RWPE1 (cell line): ENCODE measurements at regions not wholly inside any gene's neighbourhood (a gene's known extent, or its start where the extent isn't known, plus 50 kb on each side); places are given as distances from the start of the nearest gene placed in this dataset.

Experiments used
- CTCF ChIA-PET: fragments of 350-600 bp; sonication (Branson Sonifier 250); formaldehyde crosslinking; extraction: SDS; loops from one replicate; lab custom pipeline; 2021; lab: Yijun Ruan, JAX
- POLR2A ChIA-PET: fragments of 400-600 bp; formaldehyde crosslinking; extraction: SDS; loops from one replicate; lab custom pipeline; 2020; ENCODE audit warnings: antibody characterized with exemption; ENCODE audit not compliant: low non-redundant PET; lab: Yijun Ruan, JAX
- DNase-seq: peaks from one replicate; pipeline ENCODE4 v3.0.0; 2012; ENCODE audit warnings: low spot score
- H3K27ac ChIP-seq: fragments of 450-650 bp; 2 replicates; pipeline ENCODE4 v1.5.1; 2017
- TF ChIP-seq, protein P1 (sequence below): fragments of 450-650 bp; conservative IDR thresholded peaks from 2 replicates; pipeline ENCODE4 v1.5.1; 2017; ENCODE audit warnings: low read depth, mild to moderate bottlenecking

DNA sequence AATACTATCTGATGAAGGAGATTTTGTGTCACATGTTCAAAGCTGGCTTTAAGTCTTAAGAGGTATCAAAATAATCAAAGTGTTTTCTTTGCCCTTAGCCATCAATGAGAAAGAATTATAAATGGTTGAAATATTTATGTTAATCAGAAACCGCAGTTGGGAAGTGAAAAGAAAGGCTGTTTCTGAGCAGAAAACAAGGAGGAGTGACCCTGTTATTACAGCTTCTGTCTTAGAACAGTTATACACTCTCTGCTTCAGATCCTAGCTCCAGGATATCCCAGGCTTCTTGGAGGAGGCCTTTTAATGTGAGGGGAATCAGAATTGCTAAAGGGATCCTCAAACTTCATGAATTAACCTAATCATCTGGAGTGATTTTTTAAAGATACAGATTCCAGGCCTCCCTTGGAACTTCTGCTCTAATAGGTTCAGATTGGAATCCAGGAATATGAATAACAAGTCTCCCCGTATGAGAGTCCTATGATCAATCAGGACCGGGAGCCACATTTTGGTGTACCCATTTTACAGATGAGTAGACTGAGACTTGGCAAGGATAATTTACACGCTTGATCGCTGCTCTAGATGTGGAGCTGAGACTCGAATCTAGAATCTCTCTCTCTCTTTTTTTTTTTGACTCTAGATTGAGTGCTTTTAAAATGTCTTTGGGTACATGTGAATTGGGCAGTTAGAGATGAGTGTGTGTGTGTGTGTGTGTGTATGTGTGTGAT lies 50.8 kb upstream of the JAG1 start:
- POLR2A ChIA-PET: no interaction called here
- no peak for DNase-seq
- TF ChIP-seq, protein P1, sequence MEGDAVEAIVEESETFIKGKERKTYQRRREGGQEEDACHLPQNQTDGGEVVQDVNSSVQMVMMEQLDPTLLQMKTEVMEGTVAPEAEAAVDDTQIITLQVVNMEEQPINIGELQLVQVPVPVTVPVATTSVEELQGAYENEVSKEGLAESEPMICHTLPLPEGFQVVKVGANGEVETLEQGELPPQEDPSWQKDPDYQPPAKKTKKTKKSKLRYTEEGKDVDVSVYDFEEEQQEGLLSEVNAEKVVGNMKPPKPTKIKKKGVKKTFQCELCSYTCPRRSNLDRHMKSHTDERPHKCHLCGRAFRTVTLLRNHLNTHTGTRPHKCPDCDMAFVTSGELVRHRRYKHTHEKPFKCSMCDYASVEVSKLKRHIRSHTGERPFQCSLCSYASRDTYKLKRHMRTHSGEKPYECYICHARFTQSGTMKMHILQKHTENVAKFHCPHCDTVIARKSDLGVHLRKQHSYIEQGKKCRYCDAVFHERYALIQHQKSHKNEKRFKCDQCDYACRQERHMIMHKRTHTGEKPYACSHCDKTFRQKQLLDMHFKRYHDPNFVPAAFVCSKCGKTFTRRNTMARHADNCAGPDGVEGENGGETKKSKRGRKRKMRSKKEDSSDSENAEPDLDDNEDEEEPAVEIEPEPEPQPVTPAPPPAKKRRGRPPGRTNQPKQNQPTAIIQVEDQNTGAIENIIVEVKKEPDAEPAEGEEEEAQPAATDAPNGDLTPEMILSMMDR: no peak
- CTCF ChIA-PET: interaction anchor here (0.7 kb wide), 1 partner anchor 708 kb away, joined by 3 read pairs; no protein-coding TSS in a partner anchor
- H3K27ac ChIP-seq: no peak overlapping the region

DNA sequence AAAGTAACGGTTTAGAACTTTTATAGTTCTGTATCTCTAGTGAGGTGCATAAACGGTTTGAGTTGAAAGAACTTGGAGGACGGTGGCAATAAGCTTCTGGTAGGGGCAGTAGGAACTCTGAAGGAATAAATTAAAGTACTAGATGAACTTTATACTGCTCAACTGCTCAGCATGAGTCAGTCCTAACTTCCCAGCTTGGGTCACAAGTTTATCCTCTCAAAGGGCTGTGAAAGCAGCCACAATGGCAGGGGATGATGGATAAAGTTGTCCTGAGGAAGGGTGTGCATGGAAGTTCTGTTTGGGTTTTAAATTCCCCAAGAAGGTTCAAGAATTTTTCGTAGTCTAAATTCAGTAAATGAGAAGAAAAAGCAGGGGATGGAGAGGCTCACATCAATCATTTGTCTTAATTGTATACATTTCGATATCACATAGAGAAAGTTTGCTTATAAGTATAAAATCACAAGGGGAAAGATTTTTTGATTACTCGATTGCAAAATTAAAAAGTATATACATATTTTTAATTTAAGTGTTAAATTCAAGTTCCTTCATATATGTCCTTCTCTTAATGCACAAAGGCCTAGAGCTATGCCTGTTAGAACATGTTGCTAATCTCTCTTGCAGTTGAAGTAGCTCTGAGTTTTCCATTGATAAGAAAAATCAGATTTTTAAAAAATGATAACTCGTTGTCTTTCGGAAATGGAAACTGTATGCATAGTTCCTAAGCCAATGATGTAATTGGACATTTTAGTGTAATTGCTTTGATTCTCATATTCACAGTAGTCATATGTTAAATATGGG lies 55.3 kb upstream of the JAG1 start:
- ChIA-PET POLR2A (no interaction called here), CTCF (interaction anchor here (1.0 kb wide), 1 partner anchor 8 kb away, joined by 3 read pairs; no protein-coding TSS in a partner anchor)
- no peak overlapping the region for H3K27ac ChIP-seq
- DNase-seq: no peak
- TF ChIP-seq, protein P1: no peak

DNA sequence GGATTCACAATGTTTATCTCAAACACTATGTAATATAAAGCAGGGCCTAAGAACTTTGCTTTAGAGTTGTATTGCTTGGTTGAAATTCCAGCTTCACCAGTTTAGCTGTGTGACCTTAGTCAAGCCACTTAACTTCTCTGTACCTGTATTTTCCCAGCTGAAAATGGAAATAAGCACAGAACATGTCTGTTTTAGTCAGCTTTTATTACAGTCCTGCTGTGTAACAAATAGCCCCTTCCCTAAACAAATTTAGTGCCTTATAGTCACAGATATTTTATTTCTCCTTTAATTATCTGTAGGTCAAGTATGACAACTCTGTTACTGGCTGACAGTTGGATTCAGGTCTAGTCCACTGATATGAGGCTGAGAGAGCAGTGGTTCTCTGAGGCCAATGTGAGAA lies 56.0 kb upstream of the JAG1 start:
- TF ChIP-seq, protein P1: no peak
- H3K27ac ChIP-seq: no peak overlapping the region
- ChIA-PET POLR2A (no interaction called here), CTCF (interaction anchor here (1.0 kb wide), 1 partner anchor 9 kb away, joined by 3 read pairs; no protein-coding TSS in a partner anchor)
- DNase-seq: no peak

DNA sequence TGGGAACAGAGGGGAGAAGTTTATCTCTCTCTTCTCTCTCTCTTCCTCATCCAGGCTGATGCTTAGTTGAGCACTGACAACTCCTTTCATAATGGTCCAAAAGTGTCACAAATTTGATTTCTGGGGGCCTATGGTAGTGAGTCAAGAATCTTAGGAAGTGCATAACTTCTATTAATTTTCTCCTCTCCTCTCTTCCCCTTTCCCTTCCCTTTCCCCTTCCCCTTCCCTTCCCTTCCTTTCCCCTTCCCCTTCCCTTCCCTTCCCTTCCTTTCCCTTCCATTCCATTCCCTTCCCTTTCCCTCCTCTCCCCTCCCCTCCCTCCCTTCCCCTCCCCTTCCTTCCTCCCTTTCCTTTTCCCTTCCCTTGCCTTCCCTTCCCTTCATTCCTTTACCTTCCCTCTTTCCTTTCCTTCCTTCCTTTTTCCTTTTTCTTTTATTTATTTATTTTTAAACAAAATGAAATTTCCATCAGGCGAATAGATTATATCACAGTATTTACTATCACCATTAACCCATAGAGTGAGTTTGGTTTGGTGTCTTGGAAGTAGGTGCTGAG lies 56.9 kb upstream of the JAG1 start:
- POLR2A ChIA-PET: no interaction called here

DNA sequence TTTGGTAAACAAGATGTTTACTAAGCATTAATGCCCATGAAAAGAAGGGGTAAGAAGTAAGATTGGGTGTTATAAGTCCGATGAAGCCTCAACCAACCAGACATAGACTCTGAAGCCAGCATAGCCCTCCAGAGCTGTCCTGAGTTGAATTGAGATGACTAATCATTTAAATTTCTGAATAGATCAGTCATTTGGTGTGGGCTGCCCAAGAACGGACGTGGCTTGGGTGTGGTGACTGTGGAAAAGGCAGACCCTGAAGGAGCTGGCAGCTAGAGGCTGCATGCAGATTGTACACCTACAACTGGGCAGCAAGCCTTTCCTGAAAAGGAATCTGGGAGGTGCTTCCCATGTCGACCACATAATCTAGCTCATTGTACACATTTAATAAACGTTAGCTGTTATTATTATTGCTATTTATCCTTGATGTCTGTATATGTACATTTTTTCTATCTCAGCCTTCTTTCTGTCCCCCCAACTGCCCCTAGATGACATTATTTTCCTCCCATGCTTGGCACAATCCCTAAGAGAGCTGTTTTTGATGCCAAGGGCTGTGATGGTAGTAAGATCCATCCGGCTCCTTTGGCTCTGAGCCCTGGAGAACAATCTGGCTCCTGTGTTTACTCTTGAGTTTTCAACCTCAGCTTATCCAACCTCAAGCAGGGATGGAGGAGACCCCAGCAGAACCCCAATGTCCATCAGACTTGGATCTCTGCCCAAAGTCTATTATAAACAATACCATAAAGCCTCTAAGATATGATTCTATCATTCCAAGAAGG lies 57.6 kb upstream of the JAG1 start:
- DNase-seq: peak; percentile 88
- CTCF ChIA-PET: interaction anchor here (1.1 to 1.4 kb wide), 2 partner anchors 26 to 55 kb away, joined by 3 to 4 read pairs; no protein-coding TSS in a partner anchor
- POLR2A ChIA-PET: interaction anchor here (0.8 kb wide), 1 partner anchor 55 kb away, joined by 8 read pairs; no protein-coding TSS in a partner anchor
- TF ChIP-seq, protein P1: no peak
- peak overlapping the region; percentile 81 for H3K27ac ChIP-seq

More for the DNA sequence above, 56.9 kb upstream of the JAG1 start:
- CTCF ChIA-PET: interaction anchor here (1.4 kb wide), 1 partner anchor 25 kb away, joined by 4 read pairs; no protein-coding TSS in a partner anchor
- TF ChIP-seq, protein P1: no peak
- H3K27ac ChIP-seq: peak overlapping the region; percentile 81
- DNase-seq: no peak

DNA sequence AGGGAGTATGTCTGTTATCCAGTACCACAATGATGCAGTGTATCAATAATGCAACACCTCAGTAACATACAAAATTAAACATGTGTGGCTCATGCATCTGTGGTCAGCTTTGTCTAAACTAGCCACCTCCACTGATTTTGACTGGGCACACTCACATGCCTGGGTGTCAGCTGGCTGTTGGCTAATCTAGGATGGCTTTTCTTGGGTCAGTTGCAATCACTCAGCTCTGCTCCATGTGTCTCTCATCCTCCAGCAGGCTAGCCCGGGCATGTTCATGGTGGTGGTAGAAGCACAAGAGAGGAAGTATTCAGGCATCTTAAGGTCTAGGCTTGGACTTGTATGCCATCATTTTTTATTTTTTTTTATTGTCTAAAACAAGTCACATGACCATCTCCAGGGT lies 59.3 kb upstream of the JAG1 start:
- peak overlapping the region; percentile 81 for H3K27ac ChIP-seq
- DNase-seq: peak; percentile 45
- ChIA-PET POLR2A (no interaction called here), CTCF (no interaction called here)
- TF ChIP-seq, protein P1: no peak
